Neural crest cell (in vitro differentiated cells): ENCODE measurements at regions not wholly inside any gene's neighbourhood (a gene's known extent, or its start where the extent isn't known, plus 50 kb on each side); places are given as distances from the start of the nearest gene placed in this dataset.

Experiments
- DNase-seq: peaks from one replicate; pipeline ENCODE4 v3.0.0; 2021; ENCODE audit warnings: low read depth, mixed read lengths, low spot score
- H3K27ac Mint-ChIP-seq: one replicate; pipeline ENCODE4 v1.8.0; 2021; ENCODE audit warnings: mild to moderate bottlenecking, mixed read lengths; ENCODE audit not compliant: unreplicated experiment
- H3K27me3 Mint-ChIP-seq: 2 replicates; pipeline ENCODE4 v1.8.0; 2021; ENCODE audit warnings: low read depth, mild to moderate bottlenecking, mixed read lengths
- H3K36me3 Mint-ChIP-seq: 2 replicates; pipeline ENCODE4 v1.8.0; 2021; ENCODE audit warnings: low read depth, mild to moderate bottlenecking, mixed read lengths
- H3K4me1 Mint-ChIP-seq: 2 replicates; pipeline ENCODE4 v1.8.0; 2021; ENCODE audit warnings: mixed read lengths
- H3K4me3 Mint-ChIP-seq: one replicate; pipeline ENCODE4 v1.8.0; 2021; ENCODE audit warnings: mild to moderate bottlenecking, mixed read lengths
- H3K9me3 Mint-ChIP-seq: 2 replicates; pipeline ENCODE4 v1.8.0; 2021; ENCODE audit warnings: mixed read lengths
- TF ChIP-seq, protein P1 (sequence below): fragments of 200-600 bp; sonication (generic); conservative IDR thresholded peaks from 2 replicates; pipeline ENCODE4 v1.5.0; 2021; ENCODE audit warnings: antibody characterized with exemption, mild to moderate bottlenecking

DNA sequence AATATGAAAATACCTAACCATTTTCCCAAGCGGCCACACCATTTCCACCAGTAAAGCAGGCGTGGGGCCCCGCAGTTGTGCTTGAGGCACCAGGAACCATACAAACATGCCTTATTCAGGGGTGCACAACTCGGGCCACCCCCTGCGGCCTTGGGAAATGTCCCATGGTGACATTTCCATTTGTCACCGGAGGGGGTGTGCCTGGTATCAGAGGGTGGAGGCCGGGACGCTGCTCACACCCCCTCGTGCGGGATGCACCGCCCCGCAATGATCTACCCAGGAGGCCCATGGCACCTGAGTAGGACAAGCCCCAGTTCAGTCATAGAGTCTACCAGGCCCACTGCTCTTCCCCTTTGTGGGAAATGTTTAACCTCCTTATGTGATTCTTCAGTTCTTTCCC, 218.8 kb downstream of the TEX29 start:
- Mint-ChIP-seq H3K36me3 (peaks cover under 1% of the 10 kb centered on the region), H3K4me3 (no peak overlapping the region), H3K27ac (no peak overlapping the region), H3K4me1 (peaks cover 20% of the 10 kb centered on the region), H3K9me3 (peaks cover 3% of the 10 kb centered on the region), H3K27me3 (peaks cover 37% of the 10 kb centered on the region)
- TF ChIP-seq, protein P1, sequence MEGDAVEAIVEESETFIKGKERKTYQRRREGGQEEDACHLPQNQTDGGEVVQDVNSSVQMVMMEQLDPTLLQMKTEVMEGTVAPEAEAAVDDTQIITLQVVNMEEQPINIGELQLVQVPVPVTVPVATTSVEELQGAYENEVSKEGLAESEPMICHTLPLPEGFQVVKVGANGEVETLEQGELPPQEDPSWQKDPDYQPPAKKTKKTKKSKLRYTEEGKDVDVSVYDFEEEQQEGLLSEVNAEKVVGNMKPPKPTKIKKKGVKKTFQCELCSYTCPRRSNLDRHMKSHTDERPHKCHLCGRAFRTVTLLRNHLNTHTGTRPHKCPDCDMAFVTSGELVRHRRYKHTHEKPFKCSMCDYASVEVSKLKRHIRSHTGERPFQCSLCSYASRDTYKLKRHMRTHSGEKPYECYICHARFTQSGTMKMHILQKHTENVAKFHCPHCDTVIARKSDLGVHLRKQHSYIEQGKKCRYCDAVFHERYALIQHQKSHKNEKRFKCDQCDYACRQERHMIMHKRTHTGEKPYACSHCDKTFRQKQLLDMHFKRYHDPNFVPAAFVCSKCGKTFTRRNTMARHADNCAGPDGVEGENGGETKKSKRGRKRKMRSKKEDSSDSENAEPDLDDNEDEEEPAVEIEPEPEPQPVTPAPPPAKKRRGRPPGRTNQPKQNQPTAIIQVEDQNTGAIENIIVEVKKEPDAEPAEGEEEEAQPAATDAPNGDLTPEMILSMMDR = no peak
- no peak for DNase-seq

DNA sequence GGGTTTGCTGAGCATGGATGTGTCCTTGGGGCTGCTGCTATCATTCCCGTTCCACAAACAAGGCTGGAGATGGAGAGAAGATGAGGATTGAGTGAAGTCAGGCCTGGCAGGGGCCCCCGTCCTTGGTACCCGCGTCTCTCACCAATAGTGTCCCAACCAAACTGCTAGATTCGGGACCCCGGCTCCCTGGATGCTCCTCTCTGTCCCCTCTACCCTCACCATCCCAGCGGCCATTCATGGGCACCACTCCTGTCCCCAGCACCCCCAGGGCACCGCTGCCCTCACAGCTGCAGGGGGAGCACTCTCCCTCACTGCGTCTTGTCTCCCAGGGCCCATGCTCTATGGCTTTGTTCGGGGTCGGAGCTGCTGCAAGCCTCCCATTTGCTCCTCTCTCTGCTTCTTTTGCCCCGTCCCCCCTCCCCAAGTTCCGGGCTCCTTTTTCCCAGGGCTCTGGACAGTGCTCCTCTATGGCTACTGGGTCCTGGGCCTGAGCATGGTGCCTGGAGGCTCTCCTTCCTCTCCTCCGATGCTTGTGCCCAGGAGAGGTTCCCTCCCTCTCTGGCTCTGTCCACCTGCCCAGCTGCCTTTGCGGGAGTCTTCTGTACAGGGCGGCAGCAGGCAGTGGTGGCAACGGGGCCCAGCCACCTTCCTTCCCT, 219.5 kb downstream of the TEX29 start:
- peaks cover 16% of the 10 kb centered on the region for H3K4me1 Mint-ChIP-seq
- H3K27ac Mint-ChIP-seq = no peak overlapping the region
- no peak overlapping the region for H3K4me3 Mint-ChIP-seq
- DNase-seq = no peak
- H3K36me3 Mint-ChIP-seq = peaks cover 4% of the 10 kb centered on the region
- TF ChIP-seq, protein P1 = no peak
- peaks cover 10% of the 10 kb centered on the region for H3K9me3 Mint-ChIP-seq
- H3K27me3 Mint-ChIP-seq = peaks cover 31% of the 10 kb centered on the region

DNA sequence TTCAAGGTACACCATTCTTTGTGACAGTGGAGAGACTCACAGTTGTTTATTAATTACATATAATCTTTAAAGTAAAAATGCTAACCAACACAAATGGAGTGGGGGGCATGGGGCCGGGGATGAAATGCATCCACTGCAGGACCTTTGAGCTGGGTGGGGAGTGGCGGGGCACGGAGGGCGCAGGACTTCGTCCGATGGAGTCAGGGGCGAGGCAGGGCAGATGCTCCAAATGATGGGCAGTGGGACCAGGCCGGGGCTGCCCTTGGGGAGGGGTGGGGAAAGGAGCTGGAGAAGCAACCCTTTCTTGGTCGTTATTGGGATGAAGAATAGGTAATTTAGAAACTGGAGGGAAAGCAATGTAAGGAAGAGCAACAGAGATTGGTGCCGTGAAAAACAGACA, 220.0 kb downstream of the TEX29 start:
- TF ChIP-seq, protein P1 = no peak
- peaks cover 10% of the 10 kb centered on the region for H3K4me1 Mint-ChIP-seq
- peaks cover 4% of the 10 kb centered on the region for H3K36me3 Mint-ChIP-seq
- peaks cover 26% of the 10 kb centered on the region for H3K27me3 Mint-ChIP-seq
- no peak overlapping the region for H3K27ac Mint-ChIP-seq
- no peak overlapping the region for H3K4me3 Mint-ChIP-seq
- DNase-seq = no peak
- H3K9me3 Mint-ChIP-seq = peaks cover 11% of the 10 kb centered on the region

DNA sequence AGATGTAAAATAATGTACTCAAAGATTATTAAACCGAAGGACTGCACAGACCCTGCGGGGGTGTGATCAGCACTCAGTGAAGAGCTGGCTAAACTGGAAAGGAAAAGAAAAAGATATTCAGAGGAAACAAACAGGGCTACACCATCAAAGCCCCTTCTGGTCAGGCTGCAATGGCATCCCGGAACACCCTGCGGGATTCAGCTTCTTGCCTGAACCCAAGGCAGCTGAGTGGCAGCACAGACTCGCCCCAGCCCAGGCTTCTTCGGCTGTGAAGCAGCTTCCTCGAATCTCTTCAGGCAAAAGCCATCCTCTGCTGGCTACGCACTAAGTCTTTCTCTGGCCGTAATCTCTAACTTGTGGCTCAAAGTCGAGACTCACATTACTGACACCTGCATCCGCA, 220.9 kb downstream of the TEX29 start:
- H3K36me3 Mint-ChIP-seq = peaks cover 4% of the 10 kb centered on the region
- peaks cover 17% of the 10 kb centered on the region for H3K27me3 Mint-ChIP-seq
- peak overlapping the region; percentile 35 for H3K27ac Mint-ChIP-seq
- peaks cover 2% of the 10 kb centered on the region for H3K4me1 Mint-ChIP-seq
- TF ChIP-seq, protein P1 = no peak
- peaks cover 11% of the 10 kb centered on the region for H3K9me3 Mint-ChIP-seq
- no peak overlapping the region for H3K4me3 Mint-ChIP-seq
- DNase-seq = no peak

DNA sequence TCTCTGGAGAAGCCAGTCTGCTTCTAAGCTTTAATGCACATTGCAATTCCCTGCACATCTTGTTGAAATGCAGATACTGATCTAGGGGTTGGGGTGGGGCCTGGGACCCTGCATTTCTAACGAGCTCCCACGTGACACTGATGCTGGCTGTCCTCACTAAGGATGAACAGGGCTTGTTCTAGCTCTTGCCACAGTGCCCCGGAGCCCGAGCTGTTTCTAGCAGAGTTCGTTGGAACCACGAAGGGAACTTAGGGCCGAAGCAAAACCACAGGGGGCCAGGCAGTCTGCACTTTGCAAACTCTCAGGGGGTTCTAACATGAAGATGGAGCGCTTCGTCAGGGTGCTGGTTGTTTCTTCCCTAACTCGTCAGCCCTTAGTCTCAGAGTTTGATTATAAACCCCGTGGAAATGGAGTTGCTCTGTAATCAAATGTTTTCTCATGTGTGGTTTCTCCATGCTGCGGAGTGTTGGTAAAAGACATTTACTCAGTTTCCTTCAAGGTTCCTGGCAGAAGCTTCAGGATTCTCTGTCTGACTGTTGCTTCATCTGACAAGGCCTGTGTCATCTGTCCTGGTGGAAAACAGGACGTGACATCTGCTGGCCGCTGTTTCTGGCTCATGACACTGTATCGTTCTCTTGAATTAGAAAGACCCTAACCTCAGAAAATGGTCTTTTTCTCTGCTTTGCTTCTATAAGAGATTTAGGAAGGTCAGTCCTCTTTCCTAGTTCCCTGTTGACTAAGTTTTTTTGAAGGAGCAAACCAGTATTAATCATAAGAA, 221.5 kb downstream of the TEX29 start:
- no peak overlapping the region for H3K4me3 Mint-ChIP-seq
- H3K4me1 Mint-ChIP-seq = no peaks in the 10 kb centered on the region
- H3K9me3 Mint-ChIP-seq = peaks cover 11% of the 10 kb centered on the region
- peak overlapping the region; percentile 35 for H3K27ac Mint-ChIP-seq
- no peak for DNase-seq
- peaks cover 11% of the 10 kb centered on the region for H3K27me3 Mint-ChIP-seq
- TF ChIP-seq, protein P1 = no peak
- H3K36me3 Mint-ChIP-seq = peaks cover 4% of the 10 kb centered on the region
